ENCODE measurements at regions not wholly inside any gene's neighbourhood (a gene's known extent, or its start where the extent isn't known, plus 50 kb on each side); places are given as distances from the start of the nearest gene placed in this dataset.

DNA sequence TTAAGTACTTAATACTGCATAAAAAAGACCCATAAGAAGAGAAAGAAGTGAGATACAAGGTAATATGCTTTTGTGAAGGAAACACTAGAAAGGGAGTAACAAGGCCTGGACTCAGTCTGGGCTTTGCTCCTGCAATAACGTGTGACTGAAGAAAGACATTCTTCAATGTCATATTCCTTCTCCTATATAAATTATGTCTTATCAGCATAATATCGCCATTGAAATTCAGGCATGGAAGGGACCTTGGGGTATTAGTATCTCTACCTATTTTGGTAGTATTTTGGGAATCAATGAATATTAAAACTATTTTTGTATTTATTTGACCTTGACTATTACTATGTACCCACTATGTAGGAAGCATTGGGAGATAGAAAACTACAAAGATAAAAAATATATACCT, 62.2 kb upstream of the GIMD1 start (continued):
- TF ChIP-seq, protein P1, sequence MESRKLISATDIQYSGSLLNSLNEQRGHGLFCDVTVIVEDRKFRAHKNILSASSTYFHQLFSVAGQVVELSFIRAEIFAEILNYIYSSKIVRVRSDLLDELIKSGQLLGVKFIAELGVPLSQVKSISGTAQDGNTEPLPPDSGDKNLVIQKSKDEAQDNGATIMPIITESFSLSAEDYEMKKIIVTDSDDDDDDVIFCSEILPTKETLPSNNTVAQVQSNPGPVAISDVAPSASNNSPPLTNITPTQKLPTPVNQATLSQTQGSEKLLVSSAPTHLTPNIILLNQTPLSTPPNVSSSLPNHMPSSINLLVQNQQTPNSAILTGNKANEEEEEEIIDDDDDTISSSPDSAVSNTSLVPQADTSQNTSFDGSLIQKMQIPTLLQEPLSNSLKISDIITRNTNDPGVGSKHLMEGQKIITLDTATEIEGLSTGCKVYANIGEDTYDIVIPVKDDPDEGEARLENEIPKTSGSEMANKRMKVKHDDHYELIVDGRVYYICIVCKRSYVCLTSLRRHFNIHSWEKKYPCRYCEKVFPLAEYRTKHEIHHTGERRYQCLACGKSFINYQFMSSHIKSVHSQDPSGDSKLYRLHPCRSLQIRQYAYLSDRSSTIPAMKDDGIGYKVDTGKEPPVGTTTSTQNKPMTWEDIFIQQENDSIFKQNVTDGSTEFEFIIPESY (IDR thresholded peaks at IDR 0.05), result no peak
- TF ChIP-seq SMAD5 (IDR thresholded peaks at IDR 0.05; ENCODE audit: low read depth), result no peak
- TF ChIP-seq BRCA1 (IDR thresholded peaks at IDR 0.05; ENCODE audit: low read depth, low read length), result no peak
- TF ChIP-seq SMAD1 (IDR thresholded peaks at IDR 0.05; ENCODE audit: low read depth, partially characterized antibody), result no peak
- TF ChIP-seq, protein P2, sequence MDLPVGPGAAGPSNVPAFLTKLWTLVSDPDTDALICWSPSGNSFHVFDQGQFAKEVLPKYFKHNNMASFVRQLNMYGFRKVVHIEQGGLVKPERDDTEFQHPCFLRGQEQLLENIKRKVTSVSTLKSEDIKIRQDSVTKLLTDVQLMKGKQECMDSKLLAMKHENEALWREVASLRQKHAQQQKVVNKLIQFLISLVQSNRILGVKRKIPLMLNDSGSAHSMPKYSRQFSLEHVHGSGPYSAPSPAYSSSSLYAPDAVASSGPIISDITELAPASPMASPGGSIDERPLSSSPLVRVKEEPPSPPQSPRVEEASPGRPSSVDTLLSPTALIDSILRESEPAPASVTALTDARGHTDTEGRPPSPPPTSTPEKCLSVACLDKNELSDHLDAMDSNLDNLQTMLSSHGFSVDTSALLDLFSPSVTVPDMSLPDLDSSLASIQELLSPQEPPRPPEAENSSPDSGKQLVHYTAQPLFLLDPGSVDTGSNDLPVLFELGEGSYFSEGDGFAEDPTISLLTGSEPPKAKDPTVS (IDR thresholded peaks at IDR 0.05; ENCODE audit: low read depth, low read length), result no peak
- no peak for TF ChIP-seq MTA3 (IDR thresholded peaks at IDR 0.05; ENCODE audit: borderline replicate concordance, low read length)
- TF ChIP-seq BACH1 (IDR thresholded peaks at IDR 0.05; ENCODE audit: borderline replicate concordance), result no peak

DNA sequence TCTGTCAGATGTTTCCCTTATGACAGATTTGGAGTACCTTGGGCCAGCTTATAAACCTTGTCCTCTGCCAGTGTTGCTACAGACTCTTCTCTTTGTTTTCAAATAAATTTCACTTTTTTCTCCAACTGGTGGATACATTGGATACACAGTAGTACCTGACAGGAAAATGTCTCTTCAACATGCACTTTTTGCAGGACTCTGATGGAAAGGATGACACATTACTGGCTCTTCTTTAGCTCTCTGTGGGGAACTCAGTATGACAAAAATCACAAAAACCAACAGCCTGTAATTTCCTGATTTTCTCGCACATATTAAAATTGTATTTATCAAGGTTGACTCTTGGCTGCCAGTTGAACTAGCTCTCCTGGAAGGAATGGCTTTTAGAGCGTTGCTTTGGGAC, 61.3 kb upstream of the GIMD1 start:
- Histone ChIP-seq H3K27ac (ENCODE audit: control insufficient read depth, insufficient read depth) (no peak overlapping the region), H3K4me1 (ENCODE audit: control insufficient read depth, insufficient read depth, low read length) (no peaks in the 10 kb centered on the region), H3K4me3 (no peak overlapping the region), H3K4me2 (ENCODE audit: control insufficient read depth, insufficient read depth) (no peak overlapping the region), H3K79me2 (ENCODE audit: control insufficient read depth, insufficient read depth, low read length) (no peaks in the 10 kb centered on the region), H3K9me3 (replicated peaks; ENCODE audit: control insufficient read depth, insufficient read depth, low read length) (no peaks in the 10 kb centered on the region), H3K9ac (ENCODE audit: control insufficient read depth, insufficient read depth, low read length) (no peak overlapping the region), H3K27me3 (replicated peaks in 1 of 2; ENCODE audit: control insufficient read depth in 2 of 2, insufficient read depth in 2 of 2, low read length in 1 of 2) (no peaks in the 10 kb centered on the region), H3K36me3 (ENCODE audit: control insufficient read depth in 2 of 2, insufficient read depth in 2 of 2, low read length in 1 of 2) (no peaks in the 10 kb centered on the region), H2AFZ (ENCODE audit: control insufficient read depth, low read depth, low read length) (no peak overlapping the region), H4K20me1 (ENCODE audit: control insufficient read depth, insufficient read depth) (no peaks in the 10 kb centered on the region)
- no peak for FAIRE-seq
- CTCF ChIA-PET, result no interaction called here
- BruUV-seq (replicated peaks), result no TSS peak
- intact Hi-C loops (cut with micrococcal nuclease; ENCODE audit: unreplicated experiment) (no loop called here), in situ Hi-C loops (cut with MboI) (no loop called here)
- RAD21 ChIA-PET (ENCODE audit: unreplicated experiment), result no interaction called here
- DNase-seq (ENCODE audit: low read depth, low spot score), result no peak
- POLR2A ChIA-PET, result no interaction called here
- no peak for ATAC-seq
- 40% methylated on average over 2 of the region's 2 CpGs for WGBS (ENCODE audit: insufficient coverage, insufficient replicate concordance, low lambda C conversion rate, missing lambda C conversion rate)
- SMC1A ChIA-PET (ENCODE audit: uncharacterized antibody, unreplicated experiment), result no interaction called here
- TF ChIP-seq, protein P3, sequence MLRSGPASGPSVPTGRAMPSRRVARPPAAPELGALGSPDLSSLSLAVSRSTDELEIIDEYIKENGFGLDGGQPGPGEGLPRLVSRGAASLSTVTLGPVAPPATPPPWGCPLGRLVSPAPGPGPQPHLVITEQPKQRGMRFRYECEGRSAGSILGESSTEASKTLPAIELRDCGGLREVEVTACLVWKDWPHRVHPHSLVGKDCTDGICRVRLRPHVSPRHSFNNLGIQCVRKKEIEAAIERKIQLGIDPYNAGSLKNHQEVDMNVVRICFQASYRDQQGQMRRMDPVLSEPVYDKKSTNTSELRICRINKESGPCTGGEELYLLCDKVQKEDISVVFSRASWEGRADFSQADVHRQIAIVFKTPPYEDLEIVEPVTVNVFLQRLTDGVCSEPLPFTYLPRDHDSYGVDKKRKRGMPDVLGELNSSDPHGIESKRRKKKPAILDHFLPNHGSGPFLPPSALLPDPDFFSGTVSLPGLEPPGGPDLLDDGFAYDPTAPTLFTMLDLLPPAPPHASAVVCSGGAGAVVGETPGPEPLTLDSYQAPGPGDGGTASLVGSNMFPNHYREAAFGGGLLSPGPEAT (IDR thresholded peaks at IDR 0.05; ENCODE audit: low read depth), result no peak
- TF ChIP-seq NBN (IDR thresholded peaks at IDR 0.05) (no peak), MEF2B (IDR thresholded peaks at IDR 0.05; ENCODE audit: partially characterized antibody, poor library complexity, severe bottlenecking) (no peak), RELA (IDR thresholded peaks at IDR 0.05; ENCODE audit: borderline replicate concordance, partially characterized antibody) (no peak), ZNF384 (IDR thresholded peaks at IDR 0.05; ENCODE audit: borderline replicate concordance, low read depth, low read length) (no peak), ASH2L (IDR thresholded peaks at IDR 0.05; ENCODE audit: borderline replicate concordance, low read depth) (no peak), POLR2AphosphoS2 (IDR thresholded peaks at IDR 0.05; ENCODE audit: low read depth, low read length) (no peak), PML (IDR thresholded peaks at IDR 0.05; ENCODE audit: low read length) (no peak), ZNF217 (IDR thresholded peaks at IDR 0.05) (no peak), BRCA1 (IDR thresholded peaks at IDR 0.05; ENCODE audit: low read depth, low read length) (no peak)
- TF ChIP-seq, protein P4, sequence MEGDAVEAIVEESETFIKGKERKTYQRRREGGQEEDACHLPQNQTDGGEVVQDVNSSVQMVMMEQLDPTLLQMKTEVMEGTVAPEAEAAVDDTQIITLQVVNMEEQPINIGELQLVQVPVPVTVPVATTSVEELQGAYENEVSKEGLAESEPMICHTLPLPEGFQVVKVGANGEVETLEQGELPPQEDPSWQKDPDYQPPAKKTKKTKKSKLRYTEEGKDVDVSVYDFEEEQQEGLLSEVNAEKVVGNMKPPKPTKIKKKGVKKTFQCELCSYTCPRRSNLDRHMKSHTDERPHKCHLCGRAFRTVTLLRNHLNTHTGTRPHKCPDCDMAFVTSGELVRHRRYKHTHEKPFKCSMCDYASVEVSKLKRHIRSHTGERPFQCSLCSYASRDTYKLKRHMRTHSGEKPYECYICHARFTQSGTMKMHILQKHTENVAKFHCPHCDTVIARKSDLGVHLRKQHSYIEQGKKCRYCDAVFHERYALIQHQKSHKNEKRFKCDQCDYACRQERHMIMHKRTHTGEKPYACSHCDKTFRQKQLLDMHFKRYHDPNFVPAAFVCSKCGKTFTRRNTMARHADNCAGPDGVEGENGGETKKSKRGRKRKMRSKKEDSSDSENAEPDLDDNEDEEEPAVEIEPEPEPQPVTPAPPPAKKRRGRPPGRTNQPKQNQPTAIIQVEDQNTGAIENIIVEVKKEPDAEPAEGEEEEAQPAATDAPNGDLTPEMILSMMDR (IDR thresholded peaks at IDR 0.05 in 2 of 3, conservative IDR thresholded peaks at IDR 0.05 in 1 of 3; ENCODE audit: control insufficient read depth in 2 of 3, extremely low read depth in 1 of 3, insufficient read depth in 1 of 3, low read depth in 3 of 3, low read length in 3 of 3), result no peak
